ENCODE measurements at regions not wholly inside any gene's neighbourhood (a gene's known extent, or its start where the extent isn't known, plus 50 kb on each side); places are given as distances from the start of the nearest gene placed in this dataset.

- CTCF ChIA-PET = no interaction called here
- POLR2A ChIA-PET = no interaction called here
Observed at GRCh38 chr11:15610881-15611280, 496.2 kb downstream of the INSC start.

DNA sequence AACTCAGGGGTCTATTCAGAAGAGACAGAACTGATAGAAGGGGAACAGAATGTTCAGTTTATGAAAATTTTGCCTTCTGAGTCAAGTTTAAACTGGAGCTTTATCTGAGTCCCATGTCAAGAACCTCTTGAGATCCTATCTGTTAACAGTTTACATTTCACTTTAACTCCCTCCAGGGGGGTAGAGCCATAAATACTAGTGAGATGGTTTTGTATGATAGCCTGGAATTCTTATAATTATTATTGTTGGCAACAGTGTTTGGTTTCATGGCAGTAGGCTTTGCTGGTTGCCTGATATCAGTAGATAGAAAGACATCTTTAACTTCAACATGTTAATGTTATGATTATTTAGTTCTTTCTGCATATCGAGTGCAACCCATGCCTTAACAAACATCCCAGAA is 498.5 kb downstream of the INSC start:
- CTCF ChIA-PET = no interaction called here
- POLR2A ChIA-PET = no interaction called here

GRCh38 chr11:15613789-15614188 is 499.1 kb downstream of the INSC start:
- CTCF ChIA-PET = no interaction called here
- POLR2A ChIA-PET = no interaction called here

DNA sequence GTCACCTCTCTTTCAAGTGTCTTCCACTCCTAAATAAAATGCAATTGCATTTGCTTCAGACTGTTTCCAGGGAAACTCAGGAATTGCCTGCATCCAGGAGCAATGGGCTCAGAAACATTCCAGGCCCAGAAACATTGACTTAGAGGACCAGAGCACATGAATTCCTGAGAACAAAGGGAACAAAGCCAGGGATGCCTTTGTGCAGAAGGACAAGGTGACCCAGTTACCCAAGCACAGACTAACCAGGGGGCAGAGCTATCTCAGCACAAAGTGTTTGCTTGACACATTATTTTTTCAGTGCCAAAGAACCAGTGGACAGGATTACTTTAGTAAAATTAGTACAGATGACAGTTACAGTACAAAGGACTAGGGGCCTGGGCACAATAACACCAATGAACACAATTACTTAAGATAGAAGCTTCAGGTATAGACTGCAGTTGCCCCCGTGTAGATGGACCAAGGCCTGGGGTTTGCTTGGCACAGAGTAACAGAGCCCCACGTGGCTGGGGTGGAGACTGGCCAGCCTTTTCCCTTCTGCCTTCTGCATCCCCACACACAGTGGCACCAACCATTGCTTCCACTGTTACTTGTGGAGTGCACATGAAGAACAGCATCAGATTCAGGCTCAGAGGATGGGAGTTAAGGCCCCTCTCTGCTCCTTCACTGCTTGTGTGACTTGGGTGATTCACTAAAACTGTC is 500.8 kb downstream of the INSC start:
- CTCF ChIA-PET = no interaction called here
- POLR2A ChIA-PET = no interaction called here

DNA sequence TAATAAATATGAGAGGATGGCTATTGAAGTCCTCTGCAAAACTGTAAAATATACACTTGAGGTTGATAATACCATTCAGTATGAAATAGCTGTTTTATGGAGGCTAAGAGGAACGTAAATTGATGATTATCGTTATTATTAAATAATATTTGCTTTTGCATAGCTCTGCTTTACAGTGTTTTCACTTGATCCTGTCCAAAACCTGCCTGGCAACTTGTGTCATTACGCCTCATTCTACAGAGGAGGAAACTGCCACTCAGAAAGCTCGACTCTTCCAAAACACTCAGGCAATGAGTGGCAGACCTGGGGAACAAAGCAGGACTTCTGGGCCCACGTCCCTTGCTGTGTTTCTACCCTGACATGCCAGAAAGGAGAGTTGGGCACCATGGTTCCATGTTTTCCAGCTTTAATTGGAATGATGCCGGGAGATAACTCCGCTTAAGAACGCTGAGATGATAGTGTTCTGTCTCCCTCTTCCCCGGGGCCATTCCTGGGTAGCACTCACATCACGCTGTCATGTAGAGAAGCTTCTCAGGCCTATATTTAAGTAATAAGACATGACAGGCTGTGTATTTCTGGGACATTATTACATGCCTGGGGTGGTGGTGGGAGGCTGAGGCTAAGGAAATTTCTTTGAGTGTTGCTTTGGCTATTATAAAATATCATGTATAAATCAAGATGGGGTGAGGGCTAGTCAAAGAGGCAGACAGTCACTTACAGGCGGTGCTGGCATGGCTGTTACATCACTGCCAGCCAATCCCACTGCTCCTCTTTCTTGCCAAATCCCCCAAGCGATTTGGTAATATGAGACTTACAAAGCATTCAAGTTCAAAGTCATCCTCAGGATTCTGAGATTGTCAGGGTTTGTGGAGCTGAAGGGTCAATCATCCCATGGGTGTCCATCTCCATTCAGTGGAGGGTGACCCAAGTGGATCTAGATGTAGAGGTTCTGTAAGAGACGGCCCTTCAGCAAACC is 501.7 kb downstream of the INSC start:
- ChIA-PET POLR2A (no interaction called here), CTCF (no interaction called here)

DNA sequence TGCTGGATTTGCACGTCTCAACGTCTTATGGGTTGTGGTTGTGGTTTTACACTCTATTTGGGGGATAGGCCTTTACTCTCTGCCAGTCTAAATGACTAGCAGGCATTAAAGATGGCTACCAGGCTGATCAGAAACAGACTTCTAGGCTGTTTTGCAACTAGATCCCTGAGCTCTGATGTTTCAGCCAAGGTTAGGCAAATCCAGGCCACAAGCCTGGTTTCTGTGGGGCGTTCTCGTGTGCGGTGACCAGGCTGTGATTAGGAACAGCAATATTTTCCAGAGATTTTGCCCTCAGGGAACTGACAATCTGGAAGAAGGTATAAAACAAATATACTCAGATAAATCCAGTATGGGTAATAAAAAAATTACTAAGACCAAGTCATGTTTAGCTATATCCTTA is 502.4 kb downstream of the INSC start:
- ChIA-PET POLR2A (no interaction called here), CTCF (no interaction called here)

GRCh38 chr11:15618583-15619032 is 503.9 kb downstream of the INSC start:
- CTCF ChIA-PET = no interaction called here
- POLR2A ChIA-PET = no interaction called here

DNA sequence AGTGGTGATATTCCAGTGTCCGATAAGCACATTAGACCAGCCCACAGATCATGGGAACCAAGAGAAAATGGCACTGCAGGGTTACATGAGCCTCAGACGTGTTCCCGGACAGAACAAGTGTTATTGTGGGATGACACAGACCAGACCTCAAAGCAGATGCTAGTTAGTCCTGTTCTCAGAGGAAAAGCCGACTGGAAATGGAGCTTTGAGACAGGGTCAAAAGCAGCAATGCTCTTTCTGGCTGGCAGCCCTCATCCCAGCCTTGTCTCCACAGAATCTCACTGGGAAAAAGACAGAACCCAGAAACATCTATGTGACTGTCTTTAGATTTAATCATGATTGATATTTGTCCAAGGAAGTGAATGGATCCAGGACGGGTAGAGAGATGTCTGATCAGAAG is 506.8 kb downstream of the INSC start:
- ChIA-PET POLR2A (no interaction called here), CTCF (interaction anchor here (0.9 kb wide), 1 partner anchor 20 kb away, joined by 4 read pairs; no protein-coding TSS in a partner anchor)

DNA sequence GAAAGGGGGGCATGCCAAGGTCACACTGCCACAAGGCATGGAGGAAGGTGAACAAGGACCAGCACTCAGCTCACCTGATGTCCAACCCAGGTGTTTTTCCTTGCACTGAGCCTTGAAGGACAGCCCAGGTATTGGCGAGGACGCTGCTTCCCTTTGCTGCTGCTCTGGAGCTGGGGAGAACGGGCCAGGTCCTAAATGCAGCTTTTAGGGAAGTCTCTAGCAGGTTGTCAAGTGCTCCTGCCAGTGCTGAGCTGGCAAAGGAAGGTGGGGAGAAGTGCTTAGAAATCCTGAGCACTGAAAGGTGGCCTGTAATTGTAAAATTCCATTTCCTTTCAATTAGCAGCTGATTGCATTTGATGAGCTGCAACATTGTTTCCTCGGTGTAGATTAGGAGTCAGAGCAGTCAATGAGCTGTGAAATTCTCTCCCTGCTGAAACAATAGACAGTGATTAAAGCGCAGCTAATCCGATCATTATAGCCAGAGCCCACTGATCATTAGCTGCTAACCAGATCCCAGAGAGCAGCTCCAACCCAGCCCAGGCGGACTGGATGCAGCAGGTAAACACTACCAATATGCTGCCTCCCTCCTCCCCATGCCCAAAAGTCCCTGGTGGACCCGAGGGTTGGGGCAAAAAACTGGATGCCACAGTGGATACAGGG is 507.6 kb downstream of the INSC start:
- ChIA-PET CTCF (no interaction called here), POLR2A (no interaction called here)

DNA sequence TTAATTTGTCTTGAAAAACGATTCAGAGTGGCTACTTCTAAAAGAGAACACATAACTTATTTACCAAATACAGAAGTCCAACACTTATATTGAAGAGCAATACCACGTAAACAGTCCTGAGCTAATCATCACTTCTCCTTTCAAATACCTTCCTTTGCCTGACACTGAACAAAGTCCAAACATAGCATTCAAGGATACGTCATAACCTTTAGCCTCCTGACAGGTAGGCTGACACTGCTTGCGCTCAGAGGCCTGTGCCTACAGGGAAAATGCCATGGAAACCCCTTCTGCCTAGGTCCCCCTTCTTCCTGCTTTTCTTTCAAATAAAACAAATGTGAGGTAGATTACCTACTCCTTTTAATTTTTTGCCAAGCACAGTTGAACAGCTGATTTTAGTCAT is 510.0 kb downstream of the INSC start:
- POLR2A ChIA-PET = no interaction called here
- CTCF ChIA-PET = no interaction called here

DNA sequence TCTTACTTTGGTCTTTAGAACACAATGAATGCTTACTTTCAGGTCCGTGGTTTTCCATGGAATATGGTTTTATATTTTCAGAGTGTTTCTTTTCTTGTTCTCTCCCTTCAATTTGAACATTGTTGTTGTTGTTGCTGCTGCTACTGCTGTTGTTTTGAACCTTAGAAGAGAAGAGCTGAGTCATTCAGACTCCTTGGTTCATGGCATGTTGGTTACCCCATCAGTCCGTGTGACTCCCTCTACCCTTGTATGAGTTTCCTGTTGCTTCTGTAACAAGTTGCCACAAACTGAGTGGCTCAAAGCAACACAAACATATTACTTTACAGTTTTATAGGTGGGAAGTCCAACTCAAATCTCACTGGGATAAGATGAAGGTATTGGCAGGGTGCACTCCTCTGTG is 511.0 kb downstream of the INSC start:
- ChIA-PET CTCF (no interaction called here), POLR2A (no interaction called here)

GRCh38 chr11:15627560-15627959 is 512.8 kb downstream of the INSC start:
- POLR2A ChIA-PET = no interaction called here
- CTCF ChIA-PET = no interaction called here

DNA sequence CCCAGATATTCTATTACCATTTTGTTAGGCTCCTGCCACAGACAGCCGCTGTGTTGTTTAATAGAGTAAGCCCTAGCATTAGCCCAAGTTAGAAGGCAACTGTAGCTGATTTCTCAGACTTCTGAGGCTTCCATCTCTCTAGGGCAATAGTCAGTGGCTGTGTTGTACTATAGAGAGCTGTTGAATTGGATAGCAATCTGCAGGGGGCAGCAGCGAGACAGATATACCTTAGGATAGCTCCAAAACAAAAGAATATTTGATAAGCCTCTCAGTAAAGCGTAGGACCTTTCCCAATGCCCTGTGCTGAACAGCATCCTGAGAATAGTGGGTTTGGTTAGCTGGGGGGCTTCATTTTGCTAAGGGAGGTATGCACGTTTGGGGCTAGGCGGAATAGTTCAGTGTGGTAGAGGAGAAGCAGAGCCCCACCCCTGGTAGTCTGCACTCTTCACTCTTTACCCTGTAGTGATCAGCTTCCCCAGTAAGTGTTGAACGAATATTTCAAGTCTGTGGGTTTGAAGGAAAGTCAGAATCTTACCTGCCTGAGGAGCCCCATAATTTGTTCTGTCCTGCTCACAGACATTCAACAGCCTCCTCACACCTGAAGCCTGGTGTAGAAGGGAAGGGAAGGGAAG is 515.1 kb downstream of the INSC start:
- ChIA-PET POLR2A (no interaction called here), CTCF (interaction anchor here (1.3 kb wide), 1 partner anchor 19 kb away, joined by 4 read pairs; no protein-coding TSS in a partner anchor)

GRCh38 chr11:15630896-15631295 is 516.2 kb downstream of the INSC start:
- POLR2A ChIA-PET = no interaction called here
- CTCF ChIA-PET = no interaction called here

DNA sequence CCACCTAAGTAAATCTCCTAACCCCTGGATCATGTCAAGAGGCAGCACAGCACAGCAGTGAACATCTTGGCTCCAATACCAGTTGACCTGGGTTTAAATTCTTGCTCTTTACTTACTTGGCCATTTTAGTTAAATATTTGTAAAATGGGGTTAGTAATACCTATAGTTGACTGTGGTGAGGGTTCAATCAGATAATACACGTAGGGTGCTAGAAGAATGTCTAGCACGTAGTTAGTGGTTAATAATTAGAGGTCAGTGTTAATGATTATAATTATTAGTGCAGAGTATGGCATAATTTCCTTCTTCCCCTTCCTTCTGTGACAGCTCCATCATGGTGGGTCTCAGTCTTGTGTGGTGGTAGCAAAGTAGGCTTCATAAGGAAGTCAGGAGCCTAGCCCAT is 520.8 kb downstream of the INSC start:
- ChIA-PET POLR2A (no interaction called here), CTCF (no interaction called here)

DNA sequence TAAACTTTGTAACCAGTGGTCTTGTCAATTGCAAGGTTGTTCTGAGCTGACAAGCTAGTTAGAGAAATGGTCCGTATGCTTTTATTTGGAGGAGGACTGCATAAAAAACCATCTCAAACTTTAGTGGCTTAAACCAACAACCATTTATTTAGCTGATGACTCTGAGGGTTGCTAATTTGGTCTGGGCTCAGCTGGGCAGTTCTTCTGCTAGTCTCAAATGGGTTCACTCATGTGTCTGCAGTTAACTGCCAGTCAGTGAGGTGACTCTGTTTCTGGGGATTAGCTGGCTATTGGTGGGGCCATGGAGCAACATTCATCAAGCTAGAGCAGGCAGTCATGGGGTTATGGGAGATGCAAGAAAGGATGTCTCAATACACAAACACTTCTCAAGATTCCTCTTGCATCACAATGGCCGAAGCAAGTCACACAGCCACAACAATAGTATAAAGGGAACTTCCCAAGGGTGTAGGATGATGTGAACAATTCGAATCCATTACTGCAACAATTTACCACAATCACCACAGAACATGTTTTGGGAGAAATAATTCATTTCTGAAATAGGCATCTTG is 521.9 kb downstream of the INSC start:
- POLR2A ChIA-PET = no interaction called here
- CTCF ChIA-PET = no interaction called here

DNA sequence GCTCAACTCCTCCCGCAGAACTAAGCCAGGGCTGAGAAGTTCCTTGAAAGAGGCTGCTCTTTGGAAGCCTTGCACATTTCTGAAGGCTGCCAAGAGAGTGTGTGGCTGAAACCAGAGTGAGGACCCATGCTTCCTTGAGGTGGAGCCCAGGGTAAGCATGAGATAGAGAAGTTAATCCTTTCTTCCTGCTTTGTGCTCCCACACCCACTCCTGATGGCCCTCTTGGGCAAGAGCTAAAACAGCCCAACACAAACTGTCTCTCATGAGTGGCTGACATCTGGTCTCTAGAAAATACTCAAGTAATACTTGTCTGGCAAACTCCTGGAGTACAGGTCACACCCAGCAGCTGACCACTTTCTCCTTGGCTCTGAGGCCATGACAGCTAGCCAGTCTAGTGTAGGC is 523.7 kb downstream of the INSC start:
- ChIA-PET CTCF (no interaction called here), POLR2A (no interaction called here)

DNA sequence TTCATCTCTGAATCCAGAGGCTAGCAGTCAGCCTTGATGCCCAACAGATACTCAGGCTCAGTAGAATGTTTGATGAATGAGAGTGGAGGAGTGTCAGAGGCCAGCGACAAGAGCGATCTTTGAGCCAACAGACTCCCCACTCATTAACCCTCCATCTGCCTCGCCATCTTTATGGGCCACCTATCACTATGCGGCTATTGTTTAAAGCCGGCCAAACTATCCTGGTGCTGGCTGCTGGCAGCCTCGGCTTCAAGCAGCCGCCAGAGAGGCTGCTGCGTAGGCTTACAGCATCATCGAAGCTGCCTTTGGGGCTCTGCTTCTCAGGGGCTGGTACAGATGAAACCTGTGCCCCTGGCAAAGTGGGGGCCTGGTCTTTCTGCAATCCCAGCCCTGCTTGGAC is 525.6 kb downstream of the INSC start:
- POLR2A ChIA-PET = no interaction called here
- CTCF ChIA-PET = no interaction called here

- ChIA-PET POLR2A (no interaction called here), CTCF (interaction anchor here (0.9 kb wide), 1 partner anchor 20 kb away, joined by 4 read pairs; no protein-coding TSS in a partner anchor)
Observed at GRCh38 chr11:15641271-15642045, 526.7 kb downstream of the INSC start.

All from activated CD8-positive, alpha-beta memory T cell treated with anti-CD3 and anti-CD28 coated beads for 36 hours (primary cell).